HCT116 (cell line): ENCODE measurements at regions not wholly inside any gene's neighbourhood (a gene's known extent, or its start where the extent isn't known, plus 50 kb on each side); places are given as distances from the start of the nearest gene placed in this dataset.

Source experiments
- ATAC-seq: fragments of 200-7000 bp; cut with Tn5 transposase; 2 replicates; pipeline ENCODE4 v1.9.1; 2020; ENCODE audit warnings: mild to moderate bottlenecking, moderate library complexity
- BruUV-seq: library from RNA; stranded (reverse); fragments of 400-500 nt; replicated peaks from 2 replicates; lab custom pipeline; 2021; lab: Mats Ljungman, UMichigan
- CTCF ChIA-PET: fragments of 300-600 bp; sonication (Branson Sonifier 250); formaldehyde crosslinking; loops from one replicate; lab custom pipeline; 2021; ENCODE audit warnings: antibody characterized with exemption; lab: Charles Lee
- POLR2A ChIA-PET: fragments of 300-600, 350-600 bp; sonication (Branson Sonifier 250); formaldehyde crosslinking; loops from one replicate; lab custom pipeline; 2021; ENCODE audit warnings: antibody characterized with exemption; lab: Charles Lee
- RAD21 ChIA-PET, 2 experiments: fragments of 300-600 bp; sonication (Branson Sonifier 250); formaldehyde crosslinking; loops; one replicate each; lab custom pipeline; 2023; ENCODE audit warnings: low total read pairs in 2 of 2; ENCODE audit not compliant: uncharacterized antibody in 2 of 2, unreplicated experiment in 2 of 2, low non-redundant PET in 1 of 2; lab: Charles Lee
- DNase-seq: peaks from one replicate; pipeline ENCODE4 v3.0.0-alpha.2; 2010; ENCODE audit warnings: low read depth, low spot score
- H2AFZ ChIP-seq: fragments of 200-600 bp; shearing (Covaris generic), sonication (generic); 2 replicates; pipeline ENCODE4 v1.6.1; 2017; ENCODE audit warnings: low read depth, mixed run types, mixed read lengths, antibody characterized with exemption, low read length; ENCODE audit not compliant: poor library complexity, severe bottlenecking
- H3K27ac ChIP-seq: 2 replicates; pipeline ENCODE4 v1.5.1; 2012; ENCODE audit warnings: low read depth, low read length
- H3K27me3 ChIP-seq: fragments of 200-600 bp; sonication (generic); 2 replicates; pipeline ENCODE4 v1.6.1; 2016; ENCODE audit warnings: mixed run types, low read length, mixed read lengths; ENCODE audit not compliant: insufficient read depth
- H3K36me3 ChIP-seq, 2 experiments: fragments of 200-500 bp in 1 of 2; fragments of 200-600 bp in 1 of 2; sonication (Bioruptor generic) in 1 of 2; sonication (generic) in 1 of 2; 2 replicates each; pipeline versions ENCODE4 v1.5.1 to v1.6.1; 2014 to 2016; ENCODE audit warnings: low read length in 2 of 2, inconsistent platforms in 1 of 2, mixed read lengths in 1 of 2, mixed run types in 1 of 2; ENCODE audit not compliant: insufficient read depth in 2 of 2, control insufficient read depth in 1 of 2
- H3K4me1 ChIP-seq, 2 experiments: fragments of 200-600 bp in 1 of 2; sonication (generic) in 1 of 2; 2 replicates each; pipeline versions ENCODE4 v1.5.1 to v1.6.1; 2012 to 2017; ENCODE audit warnings: low read length in 2 of 2, inconsistent platforms in 1 of 2, mild to moderate bottlenecking in 1 of 2, mixed read lengths in 1 of 2, mixed run types in 1 of 2, moderate library complexity in 1 of 2; ENCODE audit not compliant: insufficient read depth in 2 of 2, control insufficient read depth in 1 of 2
- H3K4me2 ChIP-seq: fragments of 200-600 bp; sonication (generic); 2 replicates; pipeline ENCODE4 v1.6.1; 2017; ENCODE audit warnings: mixed run types, low read length, mixed read lengths
- H3K4me3 ChIP-seq, 2 experiments: fragments of 200-600 bp in 1 of 2; sonication (generic) in 1 of 2; replicated peaks in 1 of 2; 2 replicates each; pipeline ENCODE4 v1.5.1; 2011 to 2016; ENCODE audit warnings: low read length in 2 of 2, control low read depth in 1 of 2, low read depth in 1 of 2, mild to moderate bottlenecking in 1 of 2, mixed read lengths in 1 of 2, mixed run types in 1 of 2
- H3K79me2 ChIP-seq: fragments of 200-600 bp; sonication (generic); 2 replicates; pipeline ENCODE4 v1.6.1; 2017; ENCODE audit warnings: mild to moderate bottlenecking, mixed run types, low read length, moderate library complexity, mixed read lengths; ENCODE audit not compliant: insufficient read depth
- H3K9ac ChIP-seq: fragments of 200-600 bp; sonication (generic); 2 replicates; pipeline ENCODE4 v1.6.1; 2016; ENCODE audit warnings: low read length, mixed read lengths
- H3K9me2 ChIP-seq: fragments of 200-600 bp; sonication (generic), shearing (Covaris generic); 2 replicates; pipeline ENCODE4 v1.6.1; 2017; ENCODE audit warnings: mixed run types, mild to moderate bottlenecking, moderate library complexity; ENCODE audit not compliant: insufficient read depth
- H3K9me3 ChIP-seq, 2 experiments: fragments of 200-500 bp in 1 of 2; fragments of 200-600 bp in 1 of 2; sonication (Bioruptor generic) in 1 of 2; sonication (generic) in 1 of 2; 2 replicates each; pipeline ENCODE4 v1.6.1; 2014 to 2017; ENCODE audit warnings: low read length in 2 of 2, mixed read lengths in 2 of 2, inconsistent platforms in 1 of 2, low read depth in 1 of 2, mild to moderate bottlenecking in 1 of 2, mixed run types in 1 of 2, moderate library complexity in 1 of 2; ENCODE audit not compliant: control insufficient read depth in 1 of 2, insufficient read depth in 1 of 2
- H4K20me1 ChIP-seq: fragments of 200-600 bp; sonication (generic), shearing (Covaris generic); 2 replicates; pipeline ENCODE4 v1.6.1; 2017; ENCODE audit warnings: mixed run types, mild to moderate bottlenecking, moderate library complexity; ENCODE audit not compliant: insufficient read depth
- CBX3 ChIP-seq: IDR thresholded peaks from 2 replicates; pipeline ENCODE4 v1.6.1; 2012; ENCODE audit warnings: low read depth
- EGR1 ChIP-seq: IDR thresholded peaks from 2 replicates; pipeline ENCODE4 v1.6.1; 2012; ENCODE audit warnings: low read depth
- POLR2A ChIP-seq: IDR thresholded peaks from 2 replicates; pipeline ENCODE4 v1.7.0; 2011; ENCODE audit warnings: borderline replicate concordance; ENCODE audit not compliant: insufficient read depth, insufficient read length; ENCODE audit errors: extremely low read depth
- intact Hi-C: fragments of 100-400 bp; cut with micrococcal nuclease; formaldehyde crosslinking; loops from 2 replicates; pipeline ENCODE4 v1.10.0; 2022
- TF ChIP-seq, protein P1 (sequence below): IDR thresholded peaks from 2 replicates; pipeline ENCODE4 v1.6.1; 2012; ENCODE audit warnings: low read depth

DNA sequence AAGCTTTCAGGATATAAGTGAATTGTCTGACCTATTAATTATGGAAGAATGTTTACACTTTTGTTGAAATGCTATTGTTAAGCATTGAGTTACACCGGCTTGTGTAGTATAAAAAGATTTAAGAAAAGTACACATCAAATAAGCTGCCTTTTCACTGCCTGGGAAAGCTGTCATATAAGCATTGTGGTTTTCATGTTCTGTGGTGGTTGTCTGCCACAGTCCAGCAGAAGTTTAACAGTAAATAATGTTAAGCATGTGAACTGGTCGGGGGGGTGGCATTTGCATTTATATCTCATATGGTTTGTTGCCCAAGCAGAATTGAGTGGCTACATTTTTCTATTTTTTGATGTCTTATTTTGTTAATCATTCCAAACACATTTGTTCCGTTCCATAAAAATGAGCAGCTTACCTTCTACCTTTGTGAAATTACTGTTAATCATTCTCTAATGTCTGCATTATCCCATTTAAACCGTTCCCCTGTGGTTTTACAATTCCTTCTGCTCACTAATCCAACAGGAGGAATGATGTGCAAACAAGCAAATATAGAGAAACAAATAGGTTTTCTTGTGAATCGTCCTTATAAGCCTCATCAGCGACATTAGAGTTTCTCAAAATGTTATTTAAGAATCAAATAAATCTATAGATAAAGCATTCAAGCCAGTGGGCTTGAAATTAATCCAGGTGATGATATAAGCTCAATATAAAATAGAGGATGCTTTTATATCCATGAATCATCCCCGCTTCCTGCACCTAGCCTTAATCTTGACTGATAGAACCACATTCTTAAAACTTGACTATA lies 160.8 kb upstream of the SAMSN1 start:
- no peak overlapping the region for H2AFZ ChIP-seq
- no peak overlapping the region for H3K27ac ChIP-seq
- H4K20me1 ChIP-seq = no peaks in the 10 kb centered on the region
- no peak overlapping the region for H3K4me3 ChIP-seq
- BruUV-seq = no TSS peak
- H3K9me2 ChIP-seq = no peaks in the 10 kb centered on the region
- POLR2A ChIA-PET = no interaction called here
- CTCF ChIA-PET = no interaction called here
- no peak overlapping the region for H3K4me2 ChIP-seq
- H3K9ac ChIP-seq = no peak overlapping the region
- no peaks in the 10 kb centered on the region for H3K79me2 ChIP-seq
- intact Hi-C loops = no loop called here
- H3K36me3 ChIP-seq = no peaks in the 10 kb centered on the region
- peaks cover 0 to 4% of the 10 kb centered on the region in 2 experiments; a peak in 1 of 4 replicates for H3K9me3 ChIP-seq
- TF ChIP-seq POLR2A (no peak), CBX3 (no peak), EGR1 (no peak)
- TF ChIP-seq, protein P1, sequence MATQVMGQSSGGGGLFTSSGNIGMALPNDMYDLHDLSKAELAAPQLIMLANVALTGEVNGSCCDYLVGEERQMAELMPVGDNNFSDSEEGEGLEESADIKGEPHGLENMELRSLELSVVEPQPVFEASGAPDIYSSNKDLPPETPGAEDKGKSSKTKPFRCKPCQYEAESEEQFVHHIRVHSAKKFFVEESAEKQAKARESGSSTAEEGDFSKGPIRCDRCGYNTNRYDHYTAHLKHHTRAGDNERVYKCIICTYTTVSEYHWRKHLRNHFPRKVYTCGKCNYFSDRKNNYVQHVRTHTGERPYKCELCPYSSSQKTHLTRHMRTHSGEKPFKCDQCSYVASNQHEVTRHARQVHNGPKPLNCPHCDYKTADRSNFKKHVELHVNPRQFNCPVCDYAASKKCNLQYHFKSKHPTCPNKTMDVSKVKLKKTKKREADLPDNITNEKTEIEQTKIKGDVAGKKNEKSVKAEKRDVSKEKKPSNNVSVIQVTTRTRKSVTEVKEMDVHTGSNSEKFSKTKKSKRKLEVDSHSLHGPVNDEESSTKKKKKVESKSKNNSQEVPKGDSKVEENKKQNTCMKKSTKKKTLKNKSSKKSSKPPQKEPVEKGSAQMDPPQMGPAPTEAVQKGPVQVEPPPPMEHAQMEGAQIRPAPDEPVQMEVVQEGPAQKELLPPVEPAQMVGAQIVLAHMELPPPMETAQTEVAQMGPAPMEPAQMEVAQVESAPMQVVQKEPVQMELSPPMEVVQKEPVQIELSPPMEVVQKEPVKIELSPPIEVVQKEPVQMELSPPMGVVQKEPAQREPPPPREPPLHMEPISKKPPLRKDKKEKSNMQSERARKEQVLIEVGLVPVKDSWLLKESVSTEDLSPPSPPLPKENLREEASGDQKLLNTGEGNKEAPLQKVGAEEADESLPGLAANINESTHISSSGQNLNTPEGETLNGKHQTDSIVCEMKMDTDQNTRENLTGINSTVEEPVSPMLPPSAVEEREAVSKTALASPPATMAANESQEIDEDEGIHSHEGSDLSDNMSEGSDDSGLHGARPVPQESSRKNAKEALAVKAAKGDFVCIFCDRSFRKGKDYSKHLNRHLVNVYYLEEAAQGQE = no peak
- H3K27me3 ChIP-seq = no peaks in the 10 kb centered on the region
- no peak for DNase-seq
- H3K4me1 ChIP-seq = no peaks in the 10 kb centered on the region
- ATAC-seq = no peak
- RAD21 ChIA-PET = no interaction called here
